NCI-H2196 (cell line): ENCODE measurements at regions not wholly inside any gene's neighbourhood (a gene's known extent, or its start where the extent isn't known, plus 50 kb on each side); places are given as distances from the start of the nearest gene placed in this dataset.

Source experiments
- DNase-seq: peaks from one replicate; lab custom pipeline; 2025; ENCODE audit not compliant: unreplicated experiment; lab: John Stamatoyannopoulos, UW

- no peak for DNase-seq
These were observed 1309.2 kb upstream of the C9orf72 start for GRCh38 chr9:28882529-28882928.

GRCh38 chr9:28883234-28883633 is 1310.0 kb upstream of the C9orf72 start:
- no peak for DNase-seq

GRCh38 chr9:28887188-28887884 is 1314.1 kb upstream of the C9orf72 start:
- no peak for DNase-seq

- no peak for DNase-seq
These were observed 1315.5 kb upstream of the C9orf72 start for GRCh38 chr9:28888806-28889205.

- DNase-seq: no peak
These were observed 1319.3 kb upstream of the C9orf72 start for GRCh38 chr9:28892538-28892937.

- no peak for DNase-seq
These were observed 1326.0 kb upstream of the C9orf72 start for GRCh38 chr9:28899267-28899666.

GRCh38 chr9:28899926-28900325 is 1326.6 kb upstream of the C9orf72 start:
- DNase-seq: no peak

GRCh38 chr9:28900406-28900805 is 1327.1 kb upstream of the C9orf72 start:
- DNase-seq: no peak

GRCh38 chr9:28909526-28909925 is 1336.2 kb upstream of the C9orf72 start:
- DNase-seq: no peak

- DNase-seq: no peak
These were observed 1339.3 kb upstream of the C9orf72 start for GRCh38 chr9:28912621-28913020.

- no peak for DNase-seq
These were observed 1342.1 kb upstream of the C9orf72 start for GRCh38 chr9:28915202-28915930.

- DNase-seq: no peak
These were observed 1343.1 kb upstream of the C9orf72 start for GRCh38 chr9:28916348-28916747.

GRCh38 chr9:28921857-28922500 is 1348.7 kb upstream of the C9orf72 start:
- no peak for DNase-seq

GRCh38 chr9:28922891-28923290 is 1349.6 kb upstream of the C9orf72 start:
- no peak for DNase-seq

GRCh38 chr9:28923351-28923750 is 1350.1 kb upstream of the C9orf72 start:
- DNase-seq: no peak

- no peak for DNase-seq
These were observed 1351.9 kb upstream of the C9orf72 start for GRCh38 chr9:28925157-28925556.

- no peak for DNase-seq
These were observed 1353.0 kb upstream of the C9orf72 start for GRCh38 chr9:28926306-28926705.

GRCh38 chr9:28927691-28928090 is 1354.4 kb upstream of the C9orf72 start:
- no peak for DNase-seq

- DNase-seq: no peak
These were observed 1356.2 kb upstream of the C9orf72 start for GRCh38 chr9:28929433-28929832.

GRCh38 chr9:28930766-28931165 is 1357.5 kb upstream of the C9orf72 start:
- no peak for DNase-seq

GRCh38 chr9:28934111-28934510 is 1360.8 kb upstream of the C9orf72 start:
- no peak for DNase-seq

GRCh38 chr9:28938981-28939380 is 1365.7 kb upstream of the C9orf72 start:
- no peak for DNase-seq
